ENCODE measurements at regions not wholly inside any gene's neighbourhood (a gene's known extent, or its start where the extent isn't known, plus 50 kb on each side); places are given as distances from the start of the nearest gene placed in this dataset.
"Not testable (repeated sequence)": the region's sequence is repeated elsewhere in the genome, so short reads cannot be mapped to it uniquely, and the experiment has no call there.

DNA sequence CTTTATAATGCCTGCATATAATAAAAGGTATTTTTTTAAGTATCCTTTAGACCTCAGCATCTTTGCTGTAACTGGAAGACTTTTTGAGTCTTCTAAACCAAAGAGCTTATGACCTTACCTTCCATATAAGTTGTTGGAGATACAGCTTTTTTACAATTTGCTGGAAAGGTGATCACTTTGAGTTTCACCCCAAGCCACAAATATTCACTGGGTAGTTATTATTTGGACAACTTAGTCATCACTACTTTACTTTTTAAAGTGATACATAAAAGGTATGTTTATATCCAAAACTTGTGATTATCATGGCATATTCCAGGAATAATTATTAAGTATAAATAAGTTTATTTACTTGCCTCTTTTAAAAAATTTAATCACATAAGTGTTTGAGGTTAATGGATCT is 246.7 kb upstream of the NRIP1 start:
- Histone ChIP-seq H3K36me3 (no peaks in the 10 kb centered on the region), H3K9me3 (no peaks in the 10 kb centered on the region), H3K4me1 (peaks cover 0 to 5% (median 0%) of the 10 kb centered on the region in 9 donors), H3K27me3 (no peaks in the 10 kb centered on the region), H3K27ac (no peak overlapping the region), H3K4me3 (no peak overlapping the region)
- intact Hi-C loops (cut with DNase I): no loop called here
- TF ChIP-seq, protein P1, sequence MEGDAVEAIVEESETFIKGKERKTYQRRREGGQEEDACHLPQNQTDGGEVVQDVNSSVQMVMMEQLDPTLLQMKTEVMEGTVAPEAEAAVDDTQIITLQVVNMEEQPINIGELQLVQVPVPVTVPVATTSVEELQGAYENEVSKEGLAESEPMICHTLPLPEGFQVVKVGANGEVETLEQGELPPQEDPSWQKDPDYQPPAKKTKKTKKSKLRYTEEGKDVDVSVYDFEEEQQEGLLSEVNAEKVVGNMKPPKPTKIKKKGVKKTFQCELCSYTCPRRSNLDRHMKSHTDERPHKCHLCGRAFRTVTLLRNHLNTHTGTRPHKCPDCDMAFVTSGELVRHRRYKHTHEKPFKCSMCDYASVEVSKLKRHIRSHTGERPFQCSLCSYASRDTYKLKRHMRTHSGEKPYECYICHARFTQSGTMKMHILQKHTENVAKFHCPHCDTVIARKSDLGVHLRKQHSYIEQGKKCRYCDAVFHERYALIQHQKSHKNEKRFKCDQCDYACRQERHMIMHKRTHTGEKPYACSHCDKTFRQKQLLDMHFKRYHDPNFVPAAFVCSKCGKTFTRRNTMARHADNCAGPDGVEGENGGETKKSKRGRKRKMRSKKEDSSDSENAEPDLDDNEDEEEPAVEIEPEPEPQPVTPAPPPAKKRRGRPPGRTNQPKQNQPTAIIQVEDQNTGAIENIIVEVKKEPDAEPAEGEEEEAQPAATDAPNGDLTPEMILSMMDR (IDR thresholded peaks at IDR 0.05): no peak
- ATAC-seq: no peak
- no peak for DNase-seq

DNA sequence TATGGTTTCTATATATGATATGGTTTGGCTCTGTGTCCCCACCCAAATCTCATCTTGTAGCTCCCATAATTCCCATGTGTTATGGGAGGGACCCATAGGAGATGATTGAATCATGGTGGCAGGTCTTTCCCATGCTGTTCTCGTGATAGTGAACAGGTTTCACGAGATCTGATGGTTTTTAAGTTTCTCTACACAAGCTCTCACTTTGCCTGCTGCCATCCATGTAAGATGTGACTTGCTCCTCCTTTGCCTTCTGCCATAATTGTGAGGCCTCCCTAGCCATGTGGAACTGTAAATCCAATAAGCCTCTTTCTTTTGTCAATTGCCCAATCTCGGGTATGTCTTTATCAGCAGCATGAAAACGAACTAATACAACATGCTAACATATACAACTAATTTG is 252.2 kb upstream of the NRIP1 start:
- H3K27me3 ChIP-seq; H3K4me3 ChIP-seq; H3K9me3 ChIP-seq; H3K4me1 ChIP-seq; ATAC-seq; H3K36me3 ChIP-seq; H3K27ac ChIP-seq; DNase-seq; intact Hi-C loops (cut with DNase I): not testable (repeated sequence)
- WGBS, 2 donors: 94 to 95% methylated on average over 4 of the region's 4 CpGs

DNA sequence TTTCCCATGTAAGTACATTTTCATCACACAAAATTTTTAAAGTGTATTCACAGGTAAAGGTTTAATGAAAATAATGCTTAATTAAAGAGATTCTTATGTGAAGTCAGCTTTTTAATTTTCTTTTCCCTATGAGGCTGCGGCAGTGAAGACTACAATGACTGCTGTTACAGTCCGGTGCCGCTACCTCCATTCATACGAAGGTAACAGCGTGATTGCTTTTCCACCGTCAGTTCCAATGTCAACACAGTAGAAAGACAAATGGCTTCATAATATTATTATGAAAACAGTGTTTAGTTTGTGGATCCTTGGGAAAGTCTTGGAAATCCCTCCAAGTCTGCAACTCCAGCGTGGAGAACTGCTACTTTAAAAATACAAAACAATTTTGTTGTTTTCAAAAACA is 254.9 kb upstream of the NRIP1 start:
- DNase-seq (no peak), ATAC-seq (no peak)
- Histone ChIP-seq H3K36me3 (no peaks in the 10 kb centered on the region), H3K4me1 (no peaks in the 10 kb centered on the region), H3K9me3 (no peaks in the 10 kb centered on the region), H3K4me3 (no peak overlapping the region), H3K27me3 (no peaks in the 10 kb centered on the region), H3K27ac (no peak overlapping the region)
- TF ChIP-seq, protein P1 (IDR thresholded peaks at IDR 0.05): no peak
- intact Hi-C loops (cut with DNase I): no loop called here
- WGBS, 2 donors: 90 to 92% methylated on average over 7 of the region's 7 CpGs

DNA sequence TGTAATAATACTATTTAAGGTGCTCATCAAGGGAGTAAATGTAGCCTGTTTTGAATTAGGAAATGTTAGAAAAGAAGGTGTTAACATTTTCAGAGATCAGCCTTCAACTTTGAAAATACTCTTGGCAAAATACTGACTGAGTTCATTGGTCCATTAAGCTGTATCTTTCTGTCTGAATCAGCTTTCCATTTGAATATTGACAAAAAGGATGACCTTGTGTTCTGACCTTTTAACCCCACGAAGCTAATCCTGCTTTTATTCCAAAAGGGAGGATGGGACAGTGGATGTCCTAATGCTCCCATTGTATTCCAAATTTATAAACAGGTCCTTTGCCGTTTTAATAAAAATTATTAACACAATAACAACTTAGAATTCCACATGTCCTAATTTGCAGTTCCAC is 259.7 kb upstream of the NRIP1 start:
- Histone ChIP-seq H3K4me1 (no peaks in the 10 kb centered on the region), H3K36me3 (no peaks in the 10 kb centered on the region), H3K4me3 (no peak overlapping the region), H3K27ac (no peak overlapping the region), H3K9me3 (no peaks in the 10 kb centered on the region), H3K27me3 (no peaks in the 10 kb centered on the region)
- ATAC-seq (no peak), DNase-seq (no peak)
- intact Hi-C loops (cut with DNase I): no loop called here
- 68 to 70% methylated on average over 2 of the region's 2 CpGs for WGBS, 2 donors
- TF ChIP-seq, protein P1 (IDR thresholded peaks at IDR 0.05): no peak

DNA sequence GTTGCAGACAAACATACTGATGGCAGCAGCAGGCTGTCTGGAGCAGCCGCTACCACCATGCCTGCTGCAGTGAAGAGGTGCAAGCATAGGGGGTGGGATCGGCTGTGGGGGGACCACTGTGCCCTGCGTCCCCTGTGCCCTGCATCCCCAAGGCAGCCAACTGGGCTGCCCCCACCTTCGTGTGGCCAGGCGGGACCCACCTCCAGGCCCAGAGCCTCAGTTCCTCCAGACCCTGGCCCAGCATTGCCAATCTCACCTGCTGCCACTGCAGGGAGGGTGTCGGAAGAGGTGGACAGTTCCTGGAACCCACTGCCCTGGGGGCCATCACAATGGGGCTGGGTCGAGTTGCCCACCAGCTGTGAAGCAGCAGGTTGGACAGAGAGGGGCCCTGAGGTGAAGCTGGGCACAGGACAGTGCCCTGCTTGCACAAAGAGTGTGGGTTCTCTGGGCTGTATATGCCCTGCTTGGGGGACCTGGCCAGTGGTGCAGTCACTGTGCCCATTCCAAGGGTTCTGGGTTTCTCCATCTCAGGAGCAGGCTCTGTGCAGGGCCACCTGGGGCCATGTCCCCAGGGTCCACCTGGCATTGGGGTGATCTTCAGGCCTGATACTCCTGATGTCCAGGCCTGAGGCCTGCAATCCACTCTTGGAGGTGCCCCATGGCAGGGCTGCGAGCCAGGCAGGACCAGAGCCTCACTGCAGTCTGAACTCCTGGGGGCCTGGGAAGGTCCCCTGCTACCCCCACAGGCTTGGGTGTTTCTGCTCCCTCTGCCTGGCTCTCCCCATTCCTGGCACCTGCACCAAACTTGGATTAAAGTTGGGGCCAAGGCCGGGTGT is 261.4 kb upstream of the NRIP1 start:
- peaks cover 0 to 8% (median 0%) of the 10 kb centered on the region in 11 donors for H3K9me3 ChIP-seq
- no peaks in the 10 kb centered on the region for H3K27me3 ChIP-seq
- H3K4me3 ChIP-seq: no peak overlapping the region
- WGBS, 2 donors: 93 to 95% methylated on average over 9 of the region's 9 CpGs
- TF ChIP-seq, protein P1 (IDR thresholded peaks at IDR 0.05): no peak
- intact Hi-C loops (cut with DNase I): no loop called here
- no peaks in the 10 kb centered on the region for H3K4me1 ChIP-seq
- no peak overlapping the region for H3K27ac ChIP-seq
- no peaks in the 10 kb centered on the region for H3K36me3 ChIP-seq
- DNase-seq (no peak), ATAC-seq (peak in 3 of 8 donors; percentile 16 to 55 (median 22))
